Mesenchymal stem cell (in vitro differentiated cells and primary cell): ENCODE measurements at regions not wholly inside any gene's neighbourhood (a gene's known extent, or its start where the extent isn't known, plus 50 kb on each side); places are given as distances from the start of the nearest gene placed in this dataset.

Source experiments
- DNase-seq: peaks from one replicate; pipeline ENCODE4 v3.0.0-alpha.2; 2013
- H2AFZ ChIP-seq: one replicate; pipeline ENCODE4 v1.6.1; 2013; ENCODE audit warnings: low read depth, mild to moderate bottlenecking, control low read depth, inconsistent platforms, low read length, moderate library complexity
- H2AK5ac ChIP-seq: 2 replicates; pipeline ENCODE4 v1.6.1; 2013; ENCODE audit warnings: low read length, moderate library complexity, mild to moderate bottlenecking, inconsistent platforms; ENCODE audit not compliant: severe bottlenecking
- H2BK120ac ChIP-seq: one replicate; pipeline ENCODE4 v1.6.1; 2013; ENCODE audit warnings: low read depth, mild to moderate bottlenecking, inconsistent platforms, low read length, moderate library complexity
- H2BK12ac ChIP-seq, 2 experiments: one replicate each; pipeline ENCODE4 v1.6.1; 2013; ENCODE audit warnings: inconsistent platforms in 2 of 2, low read length in 2 of 2, mild to moderate bottlenecking in 2 of 2, moderate library complexity in 2 of 2, control low read depth in 1 of 2
- H2BK15ac ChIP-seq: one replicate; pipeline ENCODE4 v1.6.1; 2013; ENCODE audit warnings: mild to moderate bottlenecking, low read depth, inconsistent platforms; ENCODE audit not compliant: poor library complexity, severe bottlenecking
- H2BK5ac ChIP-seq: 2 replicates; pipeline ENCODE4 v1.6.1; 2013; ENCODE audit warnings: low read depth, mild to moderate bottlenecking, low read length, control low read depth, inconsistent platforms; ENCODE audit not compliant: poor library complexity, severe bottlenecking
- H3K14ac ChIP-seq, 2 experiments: one replicate each; pipeline ENCODE4 v1.6.1; 2013; ENCODE audit warnings: inconsistent platforms in 2 of 2, low read length in 2 of 2, control low read depth in 1 of 2, mild to moderate bottlenecking in 1 of 2, moderate library complexity in 1 of 2
- H3K18ac ChIP-seq, 2 experiments: one replicate each; pipeline ENCODE4 v1.6.1; 2013; ENCODE audit warnings: inconsistent platforms in 2 of 2, low read length in 2 of 2, control low read depth in 1 of 2, low read depth in 1 of 2, mild to moderate bottlenecking in 1 of 2
- H3K23ac ChIP-seq, 2 experiments: one replicate each; pipeline ENCODE4 v1.6.1; 2013; ENCODE audit warnings: inconsistent platforms in 2 of 2, low read length in 2 of 2, mild to moderate bottlenecking in 2 of 2, moderate library complexity in 2 of 2, control low read depth in 1 of 2
- H3K27ac ChIP-seq: 2 replicates; pipeline ENCODE4 v1.5.1; 2013; ENCODE audit warnings: mild to moderate bottlenecking, moderate library complexity, low read length, control low read depth, inconsistent platforms; ENCODE audit not compliant: poor library complexity, severe bottlenecking
- H3K27me3 ChIP-seq, 2 experiments: 2 replicates each; pipeline versions ENCODE4 v1.6.1 to v1.7.0; 2013; ENCODE audit warnings: low read length in 2 of 2, mild to moderate bottlenecking in 2 of 2, moderate library complexity in 2 of 2, control low read depth in 1 of 2, inconsistent platforms in 1 of 2; ENCODE audit not compliant: control insufficient read depth in 1 of 2, insufficient read depth in 1 of 2
- H3K36me3 ChIP-seq, 2 experiments: 2 replicates each; pipeline versions ENCODE4 v1.6.1 to v1.7.0; 2013; ENCODE audit warnings: low read length in 2 of 2, control low read depth in 1 of 2, inconsistent platforms in 1 of 2, low read depth in 1 of 2, mild to moderate bottlenecking in 1 of 2; ENCODE audit not compliant: insufficient read depth in 2 of 2, control insufficient read depth in 1 of 2
- H3K4ac ChIP-seq, 2 experiments: one replicate each; pipeline ENCODE4 v1.6.1; 2013; ENCODE audit warnings: inconsistent platforms in 2 of 2, low read length in 2 of 2, mild to moderate bottlenecking in 2 of 2, moderate library complexity in 2 of 2, control low read depth in 1 of 2, low read depth in 1 of 2
- H3K4me1 ChIP-seq: 2 replicates; pipeline ENCODE4 v1.6.1; 2013; ENCODE audit warnings: low read depth, low read length, control low read depth; ENCODE audit not compliant: control insufficient read depth, insufficient read depth
- H3K4me2 ChIP-seq: 2 replicates; pipeline ENCODE4 v1.6.1; 2013; ENCODE audit warnings: low read length, mild to moderate bottlenecking, inconsistent platforms; ENCODE audit not compliant: poor library complexity, severe bottlenecking
- H3K4me3 ChIP-seq, 2 experiments: 2 replicates each; pipeline versions ENCODE4 v1.5.1 to v1.7.0; 2013; ENCODE audit warnings: low read length in 2 of 2, mild to moderate bottlenecking in 2 of 2, control low read depth in 1 of 2, low read depth in 1 of 2; ENCODE audit not compliant: insufficient read depth in 1 of 2
- H3K79me1 ChIP-seq: replicated peaks from 2 replicates; pipeline ENCODE4 v1.6.1; 2013; ENCODE audit warnings: mild to moderate bottlenecking, control low read depth, low read length, inconsistent platforms; ENCODE audit not compliant: poor library complexity, severe bottlenecking
- H3K9ac ChIP-seq: 2 replicates; pipeline ENCODE4 v1.7.0; 2013; ENCODE audit warnings: mild to moderate bottlenecking, low read length, moderate library complexity
- H3K9me3 ChIP-seq: 2 replicates; pipeline ENCODE4 v1.7.0; 2013; ENCODE audit warnings: mild to moderate bottlenecking, low read length; ENCODE audit not compliant: control insufficient read depth
- H4K8ac ChIP-seq: one replicate; pipeline ENCODE4 v1.6.1; 2013; ENCODE audit warnings: inconsistent platforms, mild to moderate bottlenecking, low read length, moderate library complexity
- H4K91ac ChIP-seq: one replicate; pipeline ENCODE4 v1.6.1; 2013; ENCODE audit warnings: mild to moderate bottlenecking, low read length, inconsistent platforms
- WGBS: methylation state at CpG from one replicate; pipeline ENCODE4 v1.1.7; 2013; ENCODE audit warnings: mixed read lengths; 5-methylcytosine and 5-hydroxymethylcytosine counted together

DNA sequence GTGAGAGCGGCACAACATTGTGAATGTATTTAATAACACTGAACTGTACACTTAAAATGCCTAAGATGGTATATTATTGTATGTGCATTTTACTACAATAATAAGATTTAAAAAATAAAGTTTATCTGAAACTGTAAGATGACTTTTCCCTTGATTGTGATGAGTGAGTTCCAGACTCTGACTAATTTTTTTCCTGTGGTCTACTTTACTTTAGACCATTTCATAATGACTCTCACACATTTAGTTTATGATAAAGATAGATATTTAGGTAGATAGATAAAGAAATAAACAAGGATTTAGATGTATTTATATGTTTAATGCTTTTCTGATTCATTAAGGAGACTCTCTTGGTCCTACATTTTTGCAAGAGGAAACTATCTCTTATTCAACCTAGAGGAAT is 835.9 kb upstream of the SORCS1 start:
- no peak overlapping the region for H3K27ac ChIP-seq
- no peaks in the 10 kb centered on the region for H3K4me1 ChIP-seq
- no peak overlapping the region for H4K91ac ChIP-seq
- no peak overlapping the region for H3K4me3 ChIP-seq
- H3K4me2 ChIP-seq, result no peak overlapping the region
- no peak overlapping the region for H2BK12ac ChIP-seq
- H2AFZ ChIP-seq, result no peak overlapping the region
- H2BK15ac ChIP-seq, result no peak overlapping the region
- DNase-seq, result no peak
- H2BK120ac ChIP-seq, result no peak overlapping the region
- H4K8ac ChIP-seq, result no peak overlapping the region
- H3K27me3 ChIP-seq, result no peaks in the 10 kb centered on the region
- no peak overlapping the region for H3K9ac ChIP-seq
- no peaks in the 10 kb centered on the region for H3K36me3 ChIP-seq
- H3K9me3 ChIP-seq, result no peaks in the 10 kb centered on the region
- H3K14ac ChIP-seq, result no peak overlapping the region
- no peak overlapping the region for H3K18ac ChIP-seq
- H2AK5ac ChIP-seq, result no peak overlapping the region
- no CpG with 5 or more reads among the region's 1 CpG for whole genome bisulfite sequencing
- H3K23ac ChIP-seq, result no peak overlapping the region
- no peak overlapping the region for H2BK5ac ChIP-seq
- no peaks in the 10 kb centered on the region for H3K79me1 ChIP-seq
- H3K4ac ChIP-seq, result no peak overlapping the region

DNA sequence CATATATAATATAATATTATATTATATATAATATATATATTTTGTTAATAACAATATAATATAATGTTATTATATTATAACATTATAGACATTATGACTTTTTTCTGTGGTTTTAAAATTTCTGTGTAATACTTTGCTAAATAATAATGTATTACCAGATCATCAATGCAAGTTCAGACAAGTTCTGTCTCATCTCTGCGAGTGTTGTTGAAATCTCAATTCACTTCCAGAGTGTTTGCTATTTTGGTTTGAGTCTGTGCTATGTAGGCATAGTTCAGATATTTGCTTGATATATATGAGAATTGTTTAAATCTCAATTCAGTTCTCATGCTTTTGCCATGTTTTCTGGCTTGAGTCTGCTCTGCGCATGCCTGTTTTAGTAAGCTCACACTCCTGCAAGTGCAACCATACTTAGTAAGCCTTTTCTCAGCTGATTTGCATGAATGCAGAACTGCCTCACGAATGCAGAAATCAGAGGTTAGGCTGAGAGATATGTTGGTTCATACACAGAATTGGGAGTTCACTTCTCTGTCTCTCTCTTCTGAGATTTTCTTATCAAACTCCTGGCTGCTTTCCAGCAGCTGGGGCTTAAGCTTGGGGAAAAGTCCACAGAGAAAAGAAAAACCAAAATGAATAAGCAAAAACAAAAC is 830.2 kb upstream of the SORCS1 start:
- DNase-seq, result no peak
- Histone ChIP-seq H2BK15ac (no peak overlapping the region), H2BK12ac (no peak overlapping the region)

DNA sequence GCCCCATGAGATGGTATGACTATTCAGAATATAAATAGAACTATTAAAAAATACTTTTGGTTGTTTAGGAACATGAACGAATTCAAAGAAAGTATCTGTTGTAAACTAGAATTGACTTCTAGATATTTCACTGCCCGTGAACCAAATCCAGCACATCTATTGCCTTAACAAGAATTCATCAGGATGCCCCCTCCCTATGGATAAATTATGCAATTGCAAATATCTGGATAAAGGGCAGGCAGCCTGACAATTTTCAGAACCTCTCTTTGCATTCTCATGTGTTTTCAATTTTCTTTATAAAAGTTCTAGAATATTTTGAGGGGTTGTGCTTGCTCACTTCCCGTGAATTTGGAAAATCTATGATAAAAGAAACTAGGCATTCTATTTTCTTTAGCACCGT is 822.1 kb upstream of the SORCS1 start:
- H3K14ac ChIP-seq, result no peak overlapping the region
- H2AK5ac ChIP-seq, result no peak overlapping the region
- H3K18ac ChIP-seq, result no peak overlapping the region
- no peak overlapping the region for H3K23ac ChIP-seq
- no peak overlapping the region for H3K4me3 ChIP-seq
- H3K36me3 ChIP-seq, result no peaks in the 10 kb centered on the region
- no peak overlapping the region for H2BK5ac ChIP-seq
- H3K27ac ChIP-seq, result no peak overlapping the region
- no peak overlapping the region for H2BK15ac ChIP-seq
- H3K9ac ChIP-seq, result peak overlapping the region; percentile 53
- no peaks in the 10 kb centered on the region for H3K79me1 ChIP-seq
- H4K91ac ChIP-seq, result no peak overlapping the region
- H2AFZ ChIP-seq, result no peak overlapping the region
- H4K8ac ChIP-seq, result no peak overlapping the region
- H3K9me3 ChIP-seq, result no peaks in the 10 kb centered on the region
- no peak for DNase-seq
- 80% methylated on average over 1 of the region's 4 CpGs for WGBS
- no peaks in the 10 kb centered on the region for H3K4me1 ChIP-seq
- H2BK120ac ChIP-seq, result no peak overlapping the region
- no peaks in the 10 kb centered on the region for H3K27me3 ChIP-seq
- no peak overlapping the region for H3K4ac ChIP-seq
- H3K4me2 ChIP-seq, result no peak overlapping the region
- no peak overlapping the region for H2BK12ac ChIP-seq

More for the DNA sequence above, 830.2 kb upstream of the SORCS1 start:
- no peak overlapping the region for H2AFZ ChIP-seq
- no peak overlapping the region for H3K27ac ChIP-seq
- H4K8ac ChIP-seq, result no peak overlapping the region
- no peaks in the 10 kb centered on the region for H3K4me1 ChIP-seq
- no peaks in the 10 kb centered on the region for H3K79me1 ChIP-seq
- no peaks in the 10 kb centered on the region for H3K9me3 ChIP-seq
- no peak overlapping the region for H2BK5ac ChIP-seq
- WGBS, result 73% methylated on average over 3 of the region's 3 CpGs
- H3K36me3 ChIP-seq, result no peaks in the 10 kb centered on the region
- H3K4me3 ChIP-seq, result no peak overlapping the region
- peak overlapping the region; percentile 36 for H3K9ac ChIP-seq
- H3K14ac ChIP-seq, result no peak overlapping the region
- no peak overlapping the region for H4K91ac ChIP-seq
- no peak overlapping the region for H3K4ac ChIP-seq
- H2AK5ac ChIP-seq, result no peak overlapping the region
- no peak overlapping the region for H3K4me2 ChIP-seq
- no peaks in the 10 kb centered on the region for H3K27me3 ChIP-seq
- no peak overlapping the region for H3K18ac ChIP-seq
- no peak overlapping the region for H2BK120ac ChIP-seq
- no peak overlapping the region for H3K23ac ChIP-seq

DNA sequence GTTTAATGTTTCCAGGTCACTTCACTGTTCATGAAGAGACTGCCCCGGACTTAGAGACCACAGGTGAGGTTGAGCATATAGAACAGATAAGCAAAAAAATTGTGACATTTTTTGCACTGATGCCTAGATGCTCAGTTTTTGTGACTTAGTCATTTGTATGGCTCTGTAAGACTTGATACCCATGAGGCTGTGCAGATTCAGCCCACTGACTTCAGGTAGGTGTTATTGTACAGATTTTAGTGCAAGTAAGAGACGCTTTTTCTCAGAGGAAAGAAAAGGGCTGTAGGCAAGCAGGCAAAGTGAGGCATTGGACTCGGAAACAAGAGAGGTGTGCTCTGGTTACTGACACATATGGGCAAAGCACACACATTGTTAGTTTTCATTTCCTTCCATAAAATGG is 820.1 kb upstream of the SORCS1 start:
- no peaks in the 10 kb centered on the region for H3K9me3 ChIP-seq
- H2BK15ac ChIP-seq, result no peak overlapping the region
- H4K91ac ChIP-seq, result no peak overlapping the region
- H3K36me3 ChIP-seq, result no peaks in the 10 kb centered on the region
- no peaks in the 10 kb centered on the region for H3K4me1 ChIP-seq
- no peak overlapping the region for H3K4ac ChIP-seq
- WGBS, result 88% methylated on average over 3 of the region's 3 CpGs
- no peak overlapping the region for H3K4me2 ChIP-seq
- no peaks in the 10 kb centered on the region for H3K79me1 ChIP-seq
- H3K23ac ChIP-seq, result no peak overlapping the region
- no peak overlapping the region for H3K27ac ChIP-seq
- H3K27me3 ChIP-seq, result no peaks in the 10 kb centered on the region
- no peak overlapping the region for H2AFZ ChIP-seq
- H2BK12ac ChIP-seq, result no peak overlapping the region
- H3K14ac ChIP-seq, result no peak overlapping the region
- no peak overlapping the region for H3K9ac ChIP-seq
- no peak overlapping the region for H2AK5ac ChIP-seq
- DNase-seq, result no peak
- no peak overlapping the region for H2BK5ac ChIP-seq
- H3K4me3 ChIP-seq, result no peak overlapping the region
- no peak overlapping the region for H3K18ac ChIP-seq
- H4K8ac ChIP-seq, result no peak overlapping the region
- no peak overlapping the region for H2BK120ac ChIP-seq
